HG03066 (cell line): ENCODE measurements at regions not wholly inside any gene's neighbourhood (a gene's known extent, or its start where the extent isn't known, plus 50 kb on each side); places are given as distances from the start of the nearest gene placed in this dataset.
A peak's percentile ranks its signal among the peaks of the same experiment; 100 is the strongest.
"Not testable (repeated sequence)": the region's sequence is repeated elsewhere in the genome, so short reads cannot be mapped to it uniquely, and the experiment has no call there.

Experiments used
- ATAC-seq: cut with Tn5 transposase; IDR thresholded peaks from one replicate; pipeline ENCODE4 v1.9.1; 2021; ENCODE audit warnings: low read depth; ENCODE audit not compliant: unreplicated experiment

DNA sequence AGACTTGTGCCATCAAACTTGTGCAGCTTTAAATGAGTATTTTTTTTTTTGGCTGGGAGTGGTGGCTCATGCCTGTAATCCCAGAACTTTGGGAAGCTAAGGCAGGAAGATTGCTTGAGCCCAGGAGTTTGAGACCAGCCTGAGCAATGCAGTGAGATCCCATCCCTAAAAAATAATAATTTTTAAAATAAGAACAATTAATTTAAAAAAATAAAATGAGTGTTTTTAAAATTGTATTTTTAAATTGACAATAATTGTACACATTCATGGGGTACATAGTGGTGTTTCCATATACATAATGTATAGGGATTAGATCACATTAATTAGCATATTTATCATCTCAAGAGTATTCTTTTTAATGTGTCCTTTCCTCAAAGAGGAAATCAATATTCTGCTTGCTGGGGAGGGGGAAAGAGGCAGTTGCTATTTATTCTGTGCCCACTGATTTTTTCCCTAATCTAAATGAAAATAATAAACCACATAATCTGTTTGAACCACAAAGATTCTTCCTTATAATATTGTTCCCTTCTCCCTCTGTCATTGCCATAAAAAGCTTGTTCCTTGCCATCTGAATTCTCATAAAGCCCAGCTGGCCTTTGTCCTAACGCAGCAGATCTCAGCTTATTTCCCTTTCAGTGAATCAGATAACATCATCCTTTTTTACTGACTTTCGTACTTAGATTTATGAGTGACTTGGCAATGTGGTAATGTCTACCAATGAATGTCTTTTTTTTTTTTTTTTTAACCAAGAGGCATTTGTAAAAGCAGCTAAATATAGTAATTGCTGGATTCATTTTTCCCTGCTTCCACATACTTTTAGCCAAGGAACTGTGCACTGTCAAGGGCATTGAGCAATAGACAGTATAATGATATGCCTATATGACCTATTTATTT lies 81.8 kb upstream of the RUBCNL start:
- no peak for ATAC-seq

DNA sequence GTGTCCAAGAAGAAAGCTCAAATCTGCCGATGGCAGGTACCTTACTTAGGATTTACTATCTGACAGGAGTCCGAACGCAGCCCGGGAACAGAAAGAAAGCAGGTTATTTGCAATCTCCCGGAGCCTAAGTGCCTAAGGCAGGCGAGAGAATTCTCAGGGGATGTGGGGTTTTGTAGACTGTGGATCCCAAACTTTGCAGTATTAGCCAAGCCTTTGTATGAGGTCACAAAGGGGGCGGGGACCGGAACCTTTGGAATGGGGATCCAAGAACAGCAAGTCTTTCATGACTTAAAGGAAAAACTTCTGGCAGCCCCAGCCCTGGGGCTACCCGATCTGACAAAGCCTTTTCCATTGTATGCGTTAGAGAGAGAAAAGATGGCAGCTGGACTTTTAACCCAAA lies 80.6 kb upstream of the RUBCNL start:
- ATAC-seq = not testable (repeated sequence)

DNA sequence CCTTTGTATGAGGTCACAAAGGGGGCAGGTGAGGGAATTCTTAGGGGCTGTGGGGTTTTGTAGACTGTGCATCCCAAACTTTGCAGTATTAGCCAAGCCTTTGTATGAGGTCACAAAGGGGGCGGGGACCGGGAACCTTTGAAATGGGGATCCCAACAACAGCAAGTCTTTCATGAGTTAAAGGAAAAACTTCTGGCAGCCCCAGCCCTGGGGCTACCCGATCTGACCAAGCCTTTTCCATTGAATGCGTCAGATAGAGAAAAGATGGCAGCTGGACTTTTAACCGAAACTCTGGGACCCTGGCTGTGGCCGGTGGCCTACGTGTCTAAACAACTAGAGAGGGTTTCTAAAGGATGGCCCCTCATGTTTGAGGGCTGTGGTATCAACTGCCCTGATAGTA lies 79.0 kb upstream of the RUBCNL start:
- not testable (repeated sequence) for ATAC-seq

DNA sequence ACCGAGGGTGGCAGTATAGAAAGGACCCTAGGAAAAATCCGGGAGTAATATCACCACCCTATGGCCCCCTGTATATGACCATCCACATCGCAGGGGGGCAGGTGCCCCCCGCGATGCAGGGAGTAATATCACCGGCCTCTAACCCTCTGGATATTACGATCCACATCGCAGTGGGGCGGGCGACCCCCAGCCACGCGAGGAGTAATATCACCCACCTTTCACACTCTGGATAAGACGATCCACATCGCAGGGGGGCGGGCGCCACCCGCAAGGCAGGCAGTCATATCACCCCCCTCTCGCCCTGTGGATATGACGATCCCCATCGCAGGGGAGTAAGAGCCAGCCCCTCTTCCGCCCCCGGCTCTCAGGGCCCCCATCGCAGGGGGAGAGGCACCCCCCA lies 76.7 kb upstream of the RUBCNL start:
- no peak for ATAC-seq

DNA sequence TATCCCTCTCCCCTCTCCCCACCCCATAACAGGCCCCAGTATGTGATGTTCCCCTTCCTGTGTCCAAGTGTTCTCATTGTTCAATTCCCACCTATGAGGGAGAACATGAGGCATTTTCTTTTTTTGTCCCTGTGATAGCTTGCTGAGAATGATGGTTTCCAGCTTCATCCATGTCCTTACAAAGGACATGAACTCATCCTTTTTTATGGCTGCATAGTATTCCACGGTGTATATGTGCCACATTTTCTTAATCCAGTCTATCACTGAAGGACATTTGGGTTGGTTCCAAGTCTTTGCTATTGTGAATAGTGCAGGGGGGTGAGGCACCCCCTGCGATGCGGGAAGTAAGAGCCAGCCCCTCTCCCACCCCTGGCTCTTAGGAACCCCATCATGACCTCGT lies 73.2 kb upstream of the RUBCNL start:
- not testable (repeated sequence) for ATAC-seq

DNA sequence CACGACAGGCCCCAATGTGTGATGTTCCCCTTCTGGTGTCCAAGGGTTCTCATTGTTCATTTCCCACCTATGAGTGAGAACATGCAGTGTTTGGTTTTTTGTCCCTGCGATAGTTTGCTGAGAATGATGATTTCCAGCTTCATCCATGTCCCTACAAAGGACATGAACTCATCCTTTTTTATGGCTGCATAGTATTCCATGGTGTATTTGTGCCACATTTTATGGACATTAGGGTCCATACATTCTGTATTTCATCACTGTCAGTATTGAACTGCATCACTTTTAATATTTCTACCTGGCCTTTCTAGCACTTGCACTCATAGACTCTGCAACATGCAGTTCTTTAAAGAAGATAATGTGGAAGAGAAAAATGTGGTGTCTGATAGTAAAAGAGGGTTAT lies 70.2 kb upstream of the RUBCNL start:
- not testable (repeated sequence) for ATAC-seq

DNA sequence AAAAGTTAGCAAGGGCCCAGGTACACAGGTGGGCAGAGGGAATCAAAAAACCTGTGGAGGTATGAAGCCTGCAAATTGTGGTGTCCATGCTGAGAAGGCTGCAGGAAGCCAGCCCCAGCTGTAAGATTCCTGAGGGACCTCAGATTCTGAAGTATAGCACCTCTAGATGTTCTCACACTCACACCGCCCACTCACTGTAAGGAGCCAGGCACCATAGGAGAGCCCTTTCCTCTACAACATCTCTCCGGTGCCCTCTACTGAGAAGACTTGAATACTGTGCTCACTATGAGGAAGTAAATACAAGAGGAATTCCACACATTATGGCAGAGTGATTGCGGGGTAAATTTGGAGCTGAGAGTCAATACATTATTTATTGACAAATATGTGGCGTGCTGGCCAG lies 68.9 kb upstream of the RUBCNL start:
- ATAC-seq = peak; percentile 86

DNA sequence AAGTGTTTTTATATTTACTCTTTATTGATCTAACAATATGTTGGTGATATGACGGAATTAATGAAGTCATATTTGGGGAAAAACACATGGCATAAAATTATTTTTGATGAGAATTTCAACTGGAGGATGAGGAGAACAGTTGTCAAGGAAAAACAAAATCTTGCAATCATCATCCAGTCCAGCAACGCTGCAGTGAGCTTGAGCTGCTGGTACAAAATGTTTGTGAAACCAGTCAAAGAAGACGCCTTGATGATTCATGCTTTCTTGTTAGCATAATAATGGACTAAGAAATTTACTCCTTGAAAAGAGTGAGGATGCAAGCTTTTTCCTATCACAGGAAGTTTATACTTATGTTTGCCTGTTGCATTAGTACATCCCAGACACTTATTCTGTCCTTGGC lies 64.1 kb upstream of the RUBCNL start:
- not testable (repeated sequence) for ATAC-seq

DNA sequence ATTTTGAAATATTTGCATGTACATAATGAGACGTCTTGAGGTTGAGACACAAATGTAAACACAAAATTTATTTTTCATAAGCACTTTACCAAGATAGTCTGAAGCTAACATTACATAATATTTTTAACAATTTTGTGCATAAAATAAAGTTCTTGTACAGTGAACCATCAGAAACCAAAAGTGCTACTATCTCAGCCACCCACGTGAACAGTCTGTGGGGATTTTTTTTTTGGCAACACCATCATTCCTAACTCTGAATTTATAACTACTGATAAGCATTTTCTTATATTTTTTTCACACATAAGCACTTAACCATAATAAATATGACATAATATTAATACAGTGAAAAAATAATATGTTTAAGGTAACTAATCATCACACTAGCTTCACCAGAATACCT lies 62.9 kb upstream of the RUBCNL start:
- not testable (repeated sequence) for ATAC-seq

DNA sequence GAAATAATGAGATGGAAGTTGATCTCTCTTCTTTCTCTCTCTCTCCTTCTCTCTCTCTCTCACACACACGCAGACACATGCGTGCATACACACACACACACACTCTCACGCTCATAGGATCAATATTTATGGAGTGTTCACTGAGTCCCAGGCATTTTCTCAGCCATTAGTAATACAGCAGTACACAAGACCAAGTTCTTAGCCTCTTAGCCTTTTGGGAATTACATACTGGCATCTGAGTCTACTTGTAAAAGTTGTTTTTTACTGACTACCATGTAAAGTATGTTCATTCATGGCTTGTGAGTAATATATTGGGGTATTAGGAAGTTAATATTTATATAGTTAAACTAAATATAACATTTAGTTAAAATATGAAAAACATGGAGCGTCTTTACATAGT lies 61.1 kb upstream of the RUBCNL start:
- not testable (repeated sequence) for ATAC-seq

DNA sequence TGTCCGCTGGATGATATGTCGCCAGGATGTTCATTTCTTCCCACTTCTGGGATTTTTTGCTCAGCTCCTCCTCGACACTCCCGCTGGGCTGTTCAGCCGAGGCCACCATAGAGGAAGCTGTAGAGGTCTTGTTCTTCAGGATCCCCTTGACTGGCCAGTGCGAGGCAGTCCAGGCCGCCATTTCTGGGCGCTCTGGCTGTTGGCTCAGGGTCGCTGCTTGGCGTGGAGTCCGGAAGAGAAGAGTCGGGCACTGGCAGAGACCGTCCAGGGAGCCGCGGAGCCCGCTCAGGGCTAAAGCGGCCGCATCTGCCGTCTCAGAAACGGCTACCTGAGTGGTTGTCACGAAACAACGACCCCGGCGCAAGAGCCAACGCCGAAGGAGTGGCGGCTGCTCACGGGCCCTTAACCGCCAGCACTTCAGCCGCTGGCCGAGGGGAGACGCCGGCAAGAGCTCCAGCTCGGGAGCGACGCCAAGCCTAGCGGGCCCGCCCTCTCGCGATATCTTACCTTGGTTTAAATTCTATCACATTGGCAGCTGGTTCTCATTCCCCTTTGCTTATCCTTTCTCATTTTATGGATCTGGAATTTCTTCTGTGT lies 50.9 kb upstream of the RUBCNL start:
- not testable (repeated sequence) for ATAC-seq
